NCI-H2081 (cell line): ENCODE measurements at regions not wholly inside any gene's neighbourhood (a gene's known extent, or its start where the extent isn't known, plus 50 kb on each side); places are given as distances from the start of the nearest gene placed in this dataset.
A peak's percentile ranks its signal among the peaks of the same experiment; 100 is the strongest.

Experiments used
- DNase-seq, 2 experiments: peaks; one replicate each; lab custom pipeline; 2025; lab: John Stamatoyannopoulos, UW

- no peak for DNase-seq
These were observed 189.3 kb upstream of the RFC3 start for GRCh38 chr13:33628662-33629061.

GRCh38 chr13:33629605-33630360, 188.2 kb upstream of the RFC3 start:
- no peak for DNase-seq

- no peak for DNase-seq
These were observed 184.0 kb upstream of the RFC3 start for GRCh38 chr13:33633701-33634545.

- DNase-seq, result no peak
These were observed 183.4 kb upstream of the RFC3 start for GRCh38 chr13:33634546-33634982.

GRCh38 chr13:33636243-33636642, 181.7 kb upstream of the RFC3 start:
- no peak for DNase-seq

GRCh38 chr13:33636955-33637670, 180.8 kb upstream of the RFC3 start:
- no peak for DNase-seq

GRCh38 chr13:33637978-33638743, 179.8 kb upstream of the RFC3 start:
- DNase-seq, result no peak

- DNase-seq, result no peak
These were observed 178.8 kb upstream of the RFC3 start for GRCh38 chr13:33639158-33639557.

- DNase-seq, result no peak
These were observed 178.3 kb upstream of the RFC3 start for GRCh38 chr13:33639626-33640080.

GRCh38 chr13:33640832-33641231, 177.1 kb upstream of the RFC3 start:
- DNase-seq, result no peak

GRCh38 chr13:33642374-33643065, 175.4 kb upstream of the RFC3 start:
- no peak for DNase-seq

GRCh38 chr13:33644581-33645543, 173.1 kb upstream of the RFC3 start:
- no peak for DNase-seq

GRCh38 chr13:33645591-33646554, 172.1 kb upstream of the RFC3 start:
- no peak for DNase-seq

- DNase-seq, result peak in 1 of 2 experiments; percentile 24
These were observed 168.6 kb upstream of the RFC3 start for GRCh38 chr13:33649212-33649878.

- no peak for DNase-seq
These were observed 166.2 kb upstream of the RFC3 start for GRCh38 chr13:33651766-33652165.

GRCh38 chr13:33657274-33657673, 160.7 kb upstream of the RFC3 start:
- no peak for DNase-seq

- DNase-seq, result no peak
These were observed 158.5 kb upstream of the RFC3 start for GRCh38 chr13:33659466-33659865.

- no peak for DNase-seq
These were observed 158.1 kb upstream of the RFC3 start for GRCh38 chr13:33659894-33660293.
